ENCODE measurements at regions not wholly inside any gene's neighbourhood (a gene's known extent, or its start where the extent isn't known, plus 50 kb on each side); places are given as distances from the start of the nearest gene placed in this dataset.
"Not testable (repeated sequence)": the region's sequence is repeated elsewhere in the genome, so short reads cannot be mapped to it uniquely, and the experiment has no call there.

DNA sequence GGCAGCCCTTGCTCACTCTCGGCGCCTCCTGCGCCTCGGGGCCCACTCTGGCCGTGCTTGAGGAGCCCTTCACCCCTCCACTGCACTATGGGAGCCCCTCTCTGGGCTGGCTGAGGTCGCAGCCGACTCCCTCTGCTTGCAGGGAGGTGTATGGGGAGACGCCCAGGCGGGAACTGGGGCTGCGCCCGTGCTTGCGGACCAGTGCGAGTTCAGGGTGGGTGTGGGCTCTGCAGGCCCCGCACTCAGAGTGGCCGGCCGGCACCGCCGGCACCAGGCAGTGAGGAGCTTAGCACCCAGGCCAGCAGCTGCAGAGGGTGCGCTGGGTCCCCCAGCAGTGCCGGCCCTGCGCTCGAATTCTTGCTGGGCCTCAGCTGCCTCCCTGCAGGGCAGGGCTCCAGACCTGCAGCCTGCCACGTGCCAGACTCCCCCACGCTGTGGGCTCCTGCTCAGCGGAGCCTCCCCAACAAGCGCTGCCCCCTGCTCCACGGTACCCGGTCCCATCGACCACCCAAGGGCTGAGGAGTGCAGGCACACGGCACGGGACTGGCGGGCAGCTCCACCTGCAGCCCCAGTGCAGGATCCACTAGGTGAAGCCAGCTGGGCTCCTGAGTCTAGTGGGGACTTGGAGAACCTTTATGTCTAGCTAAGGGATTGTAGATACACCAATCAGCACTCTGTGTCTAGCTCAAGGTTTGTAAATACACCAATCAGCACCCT, 54.0 kb upstream of the WWC2 start:
- DNase-seq (ENCODE audit: low spot score), result not testable (repeated sequence)

DNA sequence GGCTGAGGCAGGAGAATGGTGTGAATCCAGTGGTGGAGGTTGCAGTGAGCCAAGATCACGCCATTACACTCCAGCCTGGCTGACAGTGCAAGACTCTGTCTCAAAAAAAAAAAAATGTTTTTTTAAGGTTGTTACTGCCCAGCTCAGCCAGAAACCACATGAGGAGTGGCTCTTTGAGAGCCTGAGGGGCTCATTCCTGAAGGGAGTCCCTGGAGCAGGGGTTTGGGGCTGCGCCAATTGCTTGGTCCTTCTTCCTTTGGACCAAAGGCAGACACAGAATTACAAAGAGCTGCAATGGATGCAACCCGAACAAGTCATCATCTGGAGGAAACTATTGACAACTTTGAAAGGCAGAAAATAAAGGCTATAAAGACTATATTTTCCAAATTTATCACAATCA, 60.6 kb upstream of the WWC2 start:
- TF ChIP-seq, protein P1, sequence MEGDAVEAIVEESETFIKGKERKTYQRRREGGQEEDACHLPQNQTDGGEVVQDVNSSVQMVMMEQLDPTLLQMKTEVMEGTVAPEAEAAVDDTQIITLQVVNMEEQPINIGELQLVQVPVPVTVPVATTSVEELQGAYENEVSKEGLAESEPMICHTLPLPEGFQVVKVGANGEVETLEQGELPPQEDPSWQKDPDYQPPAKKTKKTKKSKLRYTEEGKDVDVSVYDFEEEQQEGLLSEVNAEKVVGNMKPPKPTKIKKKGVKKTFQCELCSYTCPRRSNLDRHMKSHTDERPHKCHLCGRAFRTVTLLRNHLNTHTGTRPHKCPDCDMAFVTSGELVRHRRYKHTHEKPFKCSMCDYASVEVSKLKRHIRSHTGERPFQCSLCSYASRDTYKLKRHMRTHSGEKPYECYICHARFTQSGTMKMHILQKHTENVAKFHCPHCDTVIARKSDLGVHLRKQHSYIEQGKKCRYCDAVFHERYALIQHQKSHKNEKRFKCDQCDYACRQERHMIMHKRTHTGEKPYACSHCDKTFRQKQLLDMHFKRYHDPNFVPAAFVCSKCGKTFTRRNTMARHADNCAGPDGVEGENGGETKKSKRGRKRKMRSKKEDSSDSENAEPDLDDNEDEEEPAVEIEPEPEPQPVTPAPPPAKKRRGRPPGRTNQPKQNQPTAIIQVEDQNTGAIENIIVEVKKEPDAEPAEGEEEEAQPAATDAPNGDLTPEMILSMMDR (IDR thresholded peaks at IDR 0.05; ENCODE audit: extremely low read depth, missing control alignments), result no peak
- no peak for DNase-seq (ENCODE audit: low spot score)

DNA sequence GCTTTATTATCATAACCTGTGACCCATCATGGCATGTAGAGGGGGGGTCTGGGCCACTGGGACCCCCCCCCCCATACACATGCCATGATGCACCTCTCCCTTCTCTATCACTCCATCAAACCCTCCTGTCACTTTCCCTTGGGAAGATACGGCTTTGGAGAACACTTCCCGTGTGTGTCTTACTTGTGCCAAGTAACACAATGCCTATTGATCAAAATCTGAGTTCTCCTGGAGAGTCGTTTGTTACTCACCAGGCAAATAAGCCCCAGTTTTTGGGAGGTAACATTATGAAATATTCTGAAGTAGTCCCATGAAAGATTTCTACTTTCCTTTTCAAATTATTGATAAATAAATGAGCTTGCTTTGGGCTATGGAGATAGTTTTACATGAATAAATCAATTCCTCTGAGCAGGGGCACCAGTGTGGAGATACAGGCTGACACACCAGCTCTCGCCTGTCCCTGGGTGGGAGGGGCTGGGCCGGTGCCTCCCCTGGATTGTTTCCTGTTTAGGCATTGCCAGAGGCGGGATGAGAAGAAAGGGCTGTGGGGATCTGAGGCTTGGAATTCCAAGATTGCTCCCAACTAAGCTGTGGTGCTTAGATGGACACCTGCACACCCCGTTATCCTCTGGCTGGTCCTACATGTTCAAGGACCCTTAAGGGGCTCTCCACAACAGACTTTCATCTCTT, 63.2 kb upstream of the WWC2 start:
- TF ChIP-seq, protein P1 (IDR thresholded peaks at IDR 0.05; ENCODE audit: extremely low read depth, missing control alignments), result no peak
- no peak for DNase-seq (ENCODE audit: low spot score)

DNA sequence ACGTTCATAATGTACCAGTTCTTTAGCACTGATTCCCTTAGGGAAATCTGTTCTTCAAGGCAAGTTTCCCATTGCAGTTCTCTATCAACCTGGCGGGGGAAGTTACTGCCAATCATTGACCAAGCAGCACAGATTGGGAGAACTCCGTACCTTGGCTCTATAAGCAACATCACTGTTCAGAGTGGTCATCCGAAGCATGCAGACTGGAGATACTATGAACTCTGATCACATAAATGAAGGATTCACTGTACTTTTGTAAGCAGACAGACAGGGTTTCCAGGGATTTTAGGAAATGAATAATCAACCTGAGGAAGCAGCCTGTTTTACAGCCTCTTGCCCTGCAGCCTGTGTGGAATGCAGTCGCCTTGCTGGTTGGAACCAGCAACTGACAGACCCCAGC, 63.8 kb upstream of the WWC2 start:
- TF ChIP-seq, protein P1 (IDR thresholded peaks at IDR 0.05; ENCODE audit: extremely low read depth, missing control alignments), result no peak
- no peak for DNase-seq (ENCODE audit: low spot score)

DNA sequence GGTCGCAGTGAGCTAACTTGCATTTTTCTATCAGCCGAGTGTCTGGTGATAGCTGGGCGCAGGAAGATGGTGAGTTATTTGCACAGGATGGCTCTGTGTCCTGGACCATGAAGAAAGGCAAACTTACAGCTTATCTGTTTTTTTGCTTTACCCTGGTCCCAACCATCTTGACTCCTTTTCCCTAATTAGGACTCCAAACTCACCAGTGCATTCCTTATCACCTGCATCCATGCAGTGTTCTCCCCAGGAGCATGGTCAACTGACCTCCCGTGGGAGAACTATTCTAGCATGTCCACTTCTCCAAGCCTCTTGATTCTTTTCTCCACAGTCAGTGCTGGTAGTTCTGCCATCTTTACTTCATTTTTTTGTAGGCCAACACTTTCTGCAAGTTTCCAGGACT, 68.2 kb upstream of the WWC2 start:
- DNase-seq (ENCODE audit: low spot score), result no peak
- TF ChIP-seq, protein P1 (IDR thresholded peaks at IDR 0.05; ENCODE audit: extremely low read depth, missing control alignments), result no peak

DNA sequence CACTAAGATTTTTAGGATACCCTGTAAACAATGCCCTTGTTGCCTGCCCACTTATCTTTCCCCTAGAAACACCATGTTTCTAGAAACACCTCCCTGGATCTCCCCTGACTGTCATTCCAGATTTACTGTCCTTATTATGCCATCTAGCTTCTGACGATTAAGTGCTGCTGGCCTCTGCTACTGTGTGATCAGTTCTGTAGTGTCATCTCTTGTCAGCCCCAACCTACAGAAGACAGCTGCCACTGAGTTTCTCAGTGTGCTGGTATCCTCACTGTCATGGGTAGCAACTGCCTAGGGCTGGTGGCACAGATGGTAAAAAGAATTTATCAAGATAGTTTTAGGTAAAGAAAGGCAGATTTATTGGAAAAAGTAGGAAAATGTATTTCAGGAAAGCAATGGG, 68.7 kb upstream of the WWC2 start:
- TF ChIP-seq, protein P1 (IDR thresholded peaks at IDR 0.05; ENCODE audit: extremely low read depth, missing control alignments), result no peak
- no peak for DNase-seq (ENCODE audit: low spot score)

DNA sequence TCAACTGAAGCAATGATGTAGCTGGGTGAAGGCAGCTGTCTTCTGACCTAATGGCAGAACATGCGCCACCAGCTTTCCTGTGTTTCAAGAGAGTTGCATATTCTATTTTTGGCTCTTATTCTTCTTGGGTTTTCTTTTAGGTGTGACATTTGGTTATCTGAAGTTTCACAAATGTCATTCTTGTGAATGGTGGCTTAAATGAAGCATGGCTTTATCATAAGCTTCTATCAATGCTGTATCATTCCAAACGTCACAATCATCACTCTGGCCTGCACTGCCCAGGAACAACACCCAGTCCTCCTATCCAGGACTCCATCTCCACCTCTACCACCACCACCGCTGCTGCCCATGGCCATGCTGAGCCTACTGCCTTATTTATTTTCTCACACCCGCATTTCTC, 69.7 kb upstream of the WWC2 start:
- no peak for DNase-seq (ENCODE audit: low spot score)
- TF ChIP-seq, protein P1 (IDR thresholded peaks at IDR 0.05; ENCODE audit: extremely low read depth, missing control alignments), result no peak

DNA sequence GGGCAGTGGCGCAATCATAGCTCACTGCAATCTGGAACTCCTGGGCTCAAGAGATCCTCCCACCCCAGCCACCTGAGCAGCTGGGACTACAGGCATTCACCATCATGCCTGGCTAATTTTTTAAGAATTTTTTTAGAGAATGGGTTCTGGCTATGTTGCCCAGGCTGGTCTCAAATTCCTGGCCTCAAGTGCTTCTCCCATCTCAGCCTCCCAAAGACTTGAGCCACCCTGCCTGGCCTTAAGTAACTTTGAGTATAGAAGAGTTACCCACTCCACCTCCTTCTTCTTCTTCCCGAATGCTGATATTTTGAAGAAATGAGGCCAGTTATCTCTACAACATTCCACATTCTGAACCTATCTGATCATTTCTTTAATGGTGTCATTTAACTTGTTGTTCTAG, 72.4 kb upstream of the WWC2 start:
- TF ChIP-seq, protein P1 (IDR thresholded peaks at IDR 0.05; ENCODE audit: extremely low read depth, missing control alignments), result no peak

More for the DNA sequence above, 72.4 kb upstream of the WWC2 start:
- DNase-seq (ENCODE audit: low spot score), result no peak

Measured in GM20000 (cell line).